Activated CD4-positive, alpha-beta memory T cell treated with anti-CD3 and anti-CD28 coated beads, Interleukin-2, amount 10 ng/mL, durations not matched to agents 7 days and 5 days (primary cell): ENCODE measurements at regions not wholly inside any gene's neighbourhood (a gene's known extent, or its start where the extent isn't known, plus 50 kb on each side); places are given as distances from the start of the nearest gene placed in this dataset.

ENCODE experiments used
- CTCF ChIA-PET: fragments of 350-600 bp; sonication (Branson Sonifier 250); formaldehyde crosslinking; loops from one replicate; lab custom pipeline; 2021; ENCODE audit warnings: antibody characterized with exemption, inconsistent platforms; lab: Charles Lee
- POLR2A ChIA-PET: fragments of 350-600 bp; sonication (Branson Sonifier 250); formaldehyde crosslinking; loops from one replicate; lab custom pipeline; 2021; ENCODE audit warnings: antibody characterized with exemption; lab: Charles Lee
- DNase-seq: peaks from one replicate; pipeline ENCODE4 v3.0.0-alpha.2; 2020
- H3K27ac Mint-ChIP-seq: one replicate; pipeline ENCODE4 v1.8.0; 2021; ENCODE audit warnings: mild to moderate bottlenecking, mixed read lengths
- H3K27me3 Mint-ChIP-seq: one replicate; pipeline ENCODE4 v1.8.0; 2021; ENCODE audit warnings: mixed read lengths
- H3K36me3 Mint-ChIP-seq: one replicate; pipeline ENCODE4 v1.8.0; 2021; ENCODE audit warnings: low read depth, mixed read lengths
- H3K4me1 Mint-ChIP-seq: one replicate; pipeline ENCODE4 v1.8.0; 2021; ENCODE audit warnings: mixed read lengths
- H3K4me3 Mint-ChIP-seq: one replicate; pipeline ENCODE4 v1.8.0; 2021; ENCODE audit warnings: mild to moderate bottlenecking, mixed read lengths
- H3K9me3 Mint-ChIP-seq: one replicate; pipeline ENCODE4 v1.8.0; 2021; ENCODE audit warnings: mixed read lengths

DNA sequence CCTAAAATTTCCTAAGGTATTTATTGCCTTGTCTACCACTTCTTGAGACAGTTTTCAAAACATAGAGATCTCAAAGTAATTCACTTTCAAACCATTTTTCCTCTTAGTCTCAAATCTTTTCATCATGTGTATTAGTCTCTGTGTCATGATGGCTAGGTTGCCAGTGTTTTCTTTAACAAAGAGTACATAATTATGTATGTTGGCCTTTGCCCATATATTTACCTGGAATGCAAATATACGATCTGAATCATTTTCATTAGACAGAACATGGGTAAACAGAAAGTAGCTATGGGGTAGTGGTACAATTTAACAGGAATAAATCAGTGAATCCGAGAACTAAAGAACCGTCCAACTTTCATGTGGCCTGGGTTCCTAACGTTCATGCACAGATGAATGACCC lies 852.1 kb upstream of the MBL2 start:
- no peaks in the 10 kb centered on the region for H3K36me3 Mint-ChIP-seq
- peaks cover 5% of the 10 kb centered on the region for H3K9me3 Mint-ChIP-seq
- ChIA-PET POLR2A (no interaction called here), CTCF (no interaction called here)
- no peak for DNase-seq
- H3K4me1 Mint-ChIP-seq = no peaks in the 10 kb centered on the region
- H3K27me3 Mint-ChIP-seq = no peaks in the 10 kb centered on the region
- H3K27ac Mint-ChIP-seq = no peak overlapping the region
- no peak overlapping the region for H3K4me3 Mint-ChIP-seq

DNA sequence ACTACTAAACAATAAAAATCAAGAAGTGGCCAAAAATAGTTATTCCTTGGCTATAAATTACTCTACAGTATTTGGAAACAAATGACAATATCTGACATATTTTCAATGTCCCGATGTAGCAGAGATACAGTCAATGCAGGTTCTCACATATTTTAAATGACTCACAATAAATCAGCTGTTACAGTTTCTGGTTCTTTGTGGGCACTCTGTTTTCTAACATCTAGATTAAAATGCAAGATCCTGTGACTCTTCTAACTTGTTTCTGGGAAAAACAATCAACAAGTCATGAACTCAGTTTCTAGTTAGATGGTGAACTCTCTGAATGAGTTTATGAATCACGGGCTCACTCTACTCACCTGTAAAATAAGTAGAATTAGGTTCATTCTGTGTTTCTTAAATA lies 849.6 kb upstream of the MBL2 start:
- ChIA-PET POLR2A (no interaction called here), CTCF (no interaction called here)
- Mint-ChIP-seq H3K27ac (no peak overlapping the region), H3K4me1 (no peaks in the 10 kb centered on the region), H3K27me3 (no peaks in the 10 kb centered on the region), H3K9me3 (peaks cover 3% of the 10 kb centered on the region), H3K4me3 (no peak overlapping the region), H3K36me3 (no peaks in the 10 kb centered on the region)
- no peak for DNase-seq

DNA sequence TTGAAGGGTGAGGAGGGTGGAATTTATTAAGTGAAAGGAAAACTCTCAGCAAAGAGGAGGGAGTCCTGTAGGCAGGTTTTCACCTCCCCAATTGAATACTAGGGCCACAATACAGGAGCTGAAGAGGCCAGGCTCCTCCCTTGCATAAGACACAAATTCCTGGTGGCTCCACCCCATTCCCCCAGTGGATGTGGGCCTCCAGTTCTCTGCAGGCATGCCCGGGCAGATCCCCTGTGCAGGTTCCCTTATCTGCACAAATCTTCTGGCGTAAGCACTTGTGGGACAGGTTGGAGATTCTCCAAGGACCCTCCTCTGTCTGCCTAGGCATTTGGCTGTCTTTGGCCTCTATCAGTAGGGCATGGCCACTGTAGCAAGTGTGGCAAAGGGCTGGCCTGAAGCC lies 847.1 kb upstream of the MBL2 start:
- no peak overlapping the region for H3K4me3 Mint-ChIP-seq

DNA sequence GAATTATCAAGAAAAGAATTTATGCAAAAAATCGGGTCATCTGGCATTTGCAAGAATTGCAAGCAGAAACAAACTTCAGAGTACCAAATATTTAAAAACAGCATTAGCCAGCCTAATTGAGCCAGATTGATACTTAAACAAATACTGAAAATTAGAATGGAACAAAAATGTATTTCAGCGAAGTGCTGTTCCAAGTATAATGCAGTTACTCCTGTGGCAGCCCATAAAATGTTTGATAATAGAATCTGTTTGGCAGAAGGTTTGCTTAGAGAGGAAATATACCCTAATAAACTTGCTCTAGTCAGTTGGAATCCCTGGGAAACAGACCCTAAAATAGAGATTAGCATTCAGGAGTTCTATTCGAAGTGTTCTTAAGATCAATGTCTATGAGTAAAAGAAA lies 835.1 kb upstream of the MBL2 start:
- CTCF ChIA-PET = no interaction called here
- Mint-ChIP-seq H3K9me3 (no peaks in the 10 kb centered on the region), H3K4me1 (no peaks in the 10 kb centered on the region), H3K27me3 (no peaks in the 10 kb centered on the region), H3K27ac (no peak overlapping the region), H3K36me3 (no peaks in the 10 kb centered on the region), H3K4me3 (no peak overlapping the region)
- DNase-seq = no peak
- POLR2A ChIA-PET = no interaction called here

More for the DNA sequence above, 847.1 kb upstream of the MBL2 start:
- POLR2A ChIA-PET = no interaction called here
- CTCF ChIA-PET = no interaction called here
- Mint-ChIP-seq H3K9me3 (peaks cover 2% of the 10 kb centered on the region), H3K27me3 (no peaks in the 10 kb centered on the region), H3K27ac (no peak overlapping the region), H3K36me3 (no peaks in the 10 kb centered on the region), H3K4me1 (no peaks in the 10 kb centered on the region)
- DNase-seq = no peak

DNA sequence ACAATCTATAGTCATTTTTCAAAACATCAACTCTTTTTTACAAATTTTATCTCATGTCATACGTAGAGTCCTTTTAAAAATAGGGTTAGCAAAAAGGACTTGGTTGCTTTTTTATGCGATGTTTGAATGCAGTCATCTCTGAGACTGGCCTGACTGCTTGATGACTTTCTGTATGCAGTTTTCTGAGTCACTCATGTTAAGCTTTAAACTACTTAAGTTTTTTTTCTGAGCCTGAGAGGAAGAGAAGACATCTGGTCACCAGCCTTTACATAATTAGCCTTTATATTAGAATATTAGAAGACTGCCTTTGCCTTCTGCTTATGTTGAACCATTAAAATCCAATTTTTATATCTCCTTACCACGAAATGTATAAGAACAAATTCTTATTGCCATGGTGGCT lies 834.4 kb upstream of the MBL2 start:
- CTCF ChIA-PET = no interaction called here

DNA sequence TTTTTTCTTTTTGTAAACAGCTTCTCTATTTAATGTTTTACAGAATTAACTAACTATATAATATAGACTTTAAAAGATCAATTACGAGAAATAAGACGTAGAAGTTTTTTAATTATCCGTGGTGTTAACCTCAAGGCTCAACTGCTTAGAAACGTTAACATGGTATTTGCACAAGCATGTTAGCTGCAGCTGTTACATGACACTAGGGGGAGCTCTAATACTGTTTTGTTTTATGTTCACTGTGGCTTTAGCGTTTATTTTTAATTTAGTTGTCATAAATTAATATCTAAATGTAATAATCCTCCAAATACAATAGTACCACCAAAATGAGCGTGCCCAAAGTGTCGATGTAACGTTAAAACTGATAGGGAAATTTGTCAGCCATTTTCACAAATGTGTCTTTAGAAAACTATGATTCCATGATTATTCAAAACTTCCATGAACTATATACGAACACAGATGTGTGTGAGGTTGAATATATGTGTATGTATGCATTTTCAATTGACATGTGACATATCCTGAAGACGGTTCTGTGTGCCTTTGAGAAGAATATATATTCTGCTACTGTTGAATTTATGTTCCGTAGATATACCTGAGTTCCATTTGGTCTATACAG lies 828.8 kb upstream of the MBL2 start:
- POLR2A ChIA-PET = no interaction called here
- DNase-seq = no peak

More for the DNA sequence above, 834.4 kb upstream of the MBL2 start:
- no peak overlapping the region for H3K27ac Mint-ChIP-seq
- POLR2A ChIA-PET = no interaction called here
- H3K4me1 Mint-ChIP-seq = no peaks in the 10 kb centered on the region
- H3K27me3 Mint-ChIP-seq = no peaks in the 10 kb centered on the region
- no peaks in the 10 kb centered on the region for H3K9me3 Mint-ChIP-seq
- no peak overlapping the region for H3K4me3 Mint-ChIP-seq
- no peak for DNase-seq
- H3K36me3 Mint-ChIP-seq = no peaks in the 10 kb centered on the region

DNA sequence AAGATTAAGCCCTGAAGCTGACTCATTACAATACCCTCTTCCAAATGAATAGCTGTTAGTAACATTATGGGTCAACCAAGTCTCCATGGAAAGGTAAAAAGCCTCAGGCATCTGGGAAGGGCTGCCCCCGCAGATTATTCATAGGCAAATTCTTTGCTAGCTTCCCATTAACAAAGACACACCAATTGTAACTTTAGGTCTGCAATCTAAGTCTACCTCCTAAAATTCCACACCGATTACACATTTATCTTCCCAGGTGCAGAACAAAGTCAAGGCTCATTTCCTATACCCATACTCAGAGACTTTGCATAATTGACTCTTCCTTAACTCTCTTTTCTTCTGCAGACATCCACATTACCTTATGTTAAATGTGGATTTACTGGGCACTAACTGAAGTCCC lies 826.3 kb upstream of the MBL2 start:
- CTCF ChIA-PET = no interaction called here
- H3K4me1 Mint-ChIP-seq = no peaks in the 10 kb centered on the region
- H3K27me3 Mint-ChIP-seq = no peaks in the 10 kb centered on the region
- peaks cover 4% of the 10 kb centered on the region for H3K9me3 Mint-ChIP-seq
- no peak overlapping the region for H3K27ac Mint-ChIP-seq
- no peaks in the 10 kb centered on the region for H3K36me3 Mint-ChIP-seq
- no peak overlapping the region for H3K4me3 Mint-ChIP-seq
- POLR2A ChIA-PET = no interaction called here
- DNase-seq = no peak

More for the DNA sequence above, 828.8 kb upstream of the MBL2 start:
- Mint-ChIP-seq H3K36me3 (no peaks in the 10 kb centered on the region), H3K27ac (no peak overlapping the region), H3K4me1 (no peaks in the 10 kb centered on the region), H3K9me3 (no peaks in the 10 kb centered on the region), H3K27me3 (no peaks in the 10 kb centered on the region), H3K4me3 (no peak overlapping the region)
- CTCF ChIA-PET = interaction anchor here (0.9 to 1.4 kb wide), 2 partner anchors 11 to 17 kb away, joined by 3 read pairs; no protein-coding TSS in a partner anchor

DNA sequence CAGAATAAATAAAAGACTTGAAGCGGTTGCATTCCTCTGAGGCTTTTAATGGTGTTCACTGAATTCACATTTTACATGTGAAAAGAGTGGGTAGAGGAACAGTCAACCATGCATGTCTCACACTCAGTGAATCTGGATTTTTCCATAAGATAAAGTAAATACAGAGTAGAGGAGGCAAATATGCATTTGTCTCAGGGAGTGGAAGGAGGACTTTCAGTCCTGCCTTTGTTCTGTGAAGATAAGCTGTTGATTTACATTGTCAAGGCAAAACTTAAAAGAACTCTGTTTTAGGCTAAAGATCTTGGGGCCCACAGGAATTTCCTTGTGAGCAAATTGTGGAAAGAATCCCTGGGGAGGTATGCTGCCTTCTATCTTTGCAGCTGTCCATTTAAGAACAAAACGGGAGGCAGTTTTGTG lies 825.3 kb upstream of the MBL2 start:
- H3K36me3 Mint-ChIP-seq = no peaks in the 10 kb centered on the region
- no peak overlapping the region for H3K4me3 Mint-ChIP-seq
- no peak for DNase-seq
- H3K27me3 Mint-ChIP-seq = no peaks in the 10 kb centered on the region
- H3K27ac Mint-ChIP-seq = no peak overlapping the region
- no peaks in the 10 kb centered on the region for H3K4me1 Mint-ChIP-seq
- ChIA-PET CTCF (no interaction called here), POLR2A (no interaction called here)
- peaks cover 4% of the 10 kb centered on the region for H3K9me3 Mint-ChIP-seq

DNA sequence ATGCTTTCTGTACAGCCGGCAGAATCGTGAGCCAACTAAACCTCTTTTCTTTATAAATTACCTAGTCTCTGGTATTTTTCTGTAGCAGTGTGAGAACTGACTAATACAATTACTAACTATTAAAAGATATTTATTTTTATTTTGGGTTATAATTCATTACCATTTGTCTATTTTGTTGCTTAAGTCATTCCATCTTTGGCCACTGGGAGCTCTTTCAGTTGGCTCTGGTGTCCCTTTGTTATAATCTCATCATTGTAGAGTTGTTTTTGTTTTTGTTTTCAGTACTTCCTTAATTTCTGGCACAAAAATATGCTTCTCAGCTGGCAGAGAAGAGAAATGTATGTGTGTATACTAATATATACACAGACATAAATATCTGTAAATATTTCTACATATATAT lies 807.9 kb upstream of the MBL2 start:
- no peaks in the 10 kb centered on the region for H3K27me3 Mint-ChIP-seq
- ChIA-PET CTCF (no interaction called here), POLR2A (no interaction called here)
- H3K9me3 Mint-ChIP-seq = peaks cover 11% of the 10 kb centered on the region
- no peak overlapping the region for H3K27ac Mint-ChIP-seq
- DNase-seq = no peak
- no peak overlapping the region for H3K4me3 Mint-ChIP-seq
- no peaks in the 10 kb centered on the region for H3K4me1 Mint-ChIP-seq
- no peaks in the 10 kb centered on the region for H3K36me3 Mint-ChIP-seq

DNA sequence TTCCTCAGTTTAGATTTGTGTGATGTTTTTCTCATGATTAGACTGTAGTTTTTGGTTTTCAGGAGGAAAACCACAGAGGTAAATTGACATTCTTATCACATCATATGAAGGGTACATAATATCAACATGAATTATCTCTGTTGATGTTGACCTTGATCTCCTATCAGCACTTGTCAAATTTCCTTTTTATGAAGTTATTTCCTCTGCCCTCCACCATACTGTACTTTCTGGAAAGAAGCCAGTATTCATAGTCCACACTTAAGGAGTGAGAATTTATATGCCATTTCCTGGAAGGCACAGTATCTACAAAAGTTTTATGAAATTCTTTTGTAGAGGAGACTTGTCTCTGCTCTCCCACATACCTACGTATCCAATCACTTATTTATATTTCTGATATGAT lies 807.2 kb upstream of the MBL2 start:
- peaks cover 11% of the 10 kb centered on the region for H3K9me3 Mint-ChIP-seq
- H3K36me3 Mint-ChIP-seq = no peaks in the 10 kb centered on the region
- no peaks in the 10 kb centered on the region for H3K27me3 Mint-ChIP-seq
- CTCF ChIA-PET = no interaction called here
- POLR2A ChIA-PET = no interaction called here
- no peaks in the 10 kb centered on the region for H3K4me1 Mint-ChIP-seq
- H3K27ac Mint-ChIP-seq = no peak overlapping the region
- no peak overlapping the region for H3K4me3 Mint-ChIP-seq
- no peak for DNase-seq

DNA sequence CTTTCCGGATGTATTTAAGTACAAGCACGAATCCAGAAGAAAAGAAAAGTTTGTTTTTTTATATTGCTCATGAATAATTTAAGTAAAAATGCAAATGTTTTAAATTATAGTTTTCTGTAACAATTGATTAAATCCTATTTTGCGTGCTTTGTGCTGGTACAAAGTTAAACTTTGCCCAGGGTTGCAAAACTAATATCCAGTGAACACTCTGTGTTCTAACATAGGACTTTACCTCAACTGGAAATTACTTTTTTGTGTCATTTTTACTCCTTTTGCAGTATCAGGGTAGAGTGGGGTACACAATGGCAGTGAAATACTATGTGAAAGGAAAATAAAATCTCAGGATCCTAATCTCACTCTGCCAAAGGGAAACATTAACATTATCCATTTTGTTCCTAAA lies 801.4 kb upstream of the MBL2 start:
- ChIA-PET CTCF (no interaction called here), POLR2A (no interaction called here)
- Mint-ChIP-seq H3K27ac (no peak overlapping the region), H3K27me3 (no peaks in the 10 kb centered on the region), H3K9me3 (peaks cover 11% of the 10 kb centered on the region), H3K36me3 (no peaks in the 10 kb centered on the region), H3K4me1 (no peaks in the 10 kb centered on the region), H3K4me3 (no peak overlapping the region)
- DNase-seq = no peak

DNA sequence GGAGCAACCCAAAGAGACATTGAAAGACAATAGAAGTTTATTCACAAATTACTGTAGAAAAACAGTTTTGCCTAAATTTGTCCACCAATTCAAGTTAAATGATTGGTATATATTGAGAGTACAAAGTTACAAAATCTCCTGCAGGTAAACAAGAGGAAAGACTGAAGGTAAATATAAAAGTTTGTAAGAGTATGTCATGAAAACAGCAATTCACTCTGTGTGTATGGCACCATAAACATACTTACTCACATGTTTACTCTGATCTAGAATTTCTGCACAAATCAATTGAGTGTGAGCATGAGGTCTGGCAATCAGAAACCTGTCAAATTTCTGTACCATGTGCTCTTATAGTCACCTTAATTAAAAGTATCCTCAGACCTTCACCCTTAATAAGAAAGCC lies 800.9 kb upstream of the MBL2 start:
- H3K27ac Mint-ChIP-seq = no peak overlapping the region
- CTCF ChIA-PET = no interaction called here

DNA sequence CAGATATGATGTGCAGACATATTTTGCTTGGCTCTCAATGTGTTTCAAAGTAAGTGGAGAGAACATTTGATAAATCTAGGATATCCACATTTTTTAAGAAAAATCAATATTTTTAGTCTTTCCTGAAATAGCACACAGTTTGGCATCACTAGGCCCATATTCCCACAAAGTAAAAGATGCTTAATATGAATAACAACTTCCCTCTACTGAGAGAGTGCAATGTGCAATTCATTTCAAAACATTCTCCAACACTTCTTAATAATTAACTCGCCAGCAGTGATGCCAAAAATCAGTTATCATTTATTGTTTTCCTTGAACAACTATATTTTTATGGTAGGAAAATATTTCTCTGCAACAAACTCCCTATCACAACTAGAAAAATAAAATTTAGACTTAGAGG lies 800.2 kb upstream of the MBL2 start:
- ChIA-PET POLR2A (no interaction called here), CTCF (no interaction called here)
- no peak overlapping the region for H3K4me3 Mint-ChIP-seq
- DNase-seq = no peak
- H3K27me3 Mint-ChIP-seq = no peaks in the 10 kb centered on the region
- H3K27ac Mint-ChIP-seq = no peak overlapping the region
- no peaks in the 10 kb centered on the region for H3K4me1 Mint-ChIP-seq
- peaks cover 11% of the 10 kb centered on the region for H3K9me3 Mint-ChIP-seq
- H3K36me3 Mint-ChIP-seq = no peaks in the 10 kb centered on the region

More for the DNA sequence above, 800.9 kb upstream of the MBL2 start:
- H3K9me3 Mint-ChIP-seq = peaks cover 11% of the 10 kb centered on the region
- no peaks in the 10 kb centered on the region for H3K4me1 Mint-ChIP-seq
- POLR2A ChIA-PET = no interaction called here
- no peak for DNase-seq
- H3K27me3 Mint-ChIP-seq = no peaks in the 10 kb centered on the region
- no peaks in the 10 kb centered on the region for H3K36me3 Mint-ChIP-seq
- H3K4me3 Mint-ChIP-seq = no peak overlapping the region

DNA sequence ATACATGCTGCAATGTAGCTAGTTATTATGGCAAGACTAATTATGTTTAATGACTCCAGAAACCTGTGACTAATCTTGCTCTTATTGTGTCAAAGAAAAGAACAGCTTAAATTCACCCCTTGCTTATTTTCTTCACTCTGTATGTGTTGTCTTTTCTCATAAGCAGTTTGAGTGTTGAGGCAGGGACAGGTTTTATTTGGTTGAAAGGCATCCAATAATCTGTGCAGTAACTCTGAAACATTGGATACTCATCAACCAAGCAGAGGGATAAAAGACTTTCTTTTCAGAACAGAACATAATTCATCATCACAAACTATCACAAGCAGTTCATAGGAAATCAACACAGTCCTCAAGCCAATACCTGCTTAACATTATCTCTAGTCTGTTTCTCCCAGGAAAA lies 797.6 kb upstream of the MBL2 start:
- ChIA-PET CTCF (no interaction called here), POLR2A (no interaction called here)
- Mint-ChIP-seq H3K27ac (no peak overlapping the region), H3K27me3 (no peaks in the 10 kb centered on the region), H3K36me3 (no peaks in the 10 kb centered on the region), H3K9me3 (peaks cover 20% of the 10 kb centered on the region), H3K4me1 (no peaks in the 10 kb centered on the region), H3K4me3 (no peak overlapping the region)
- DNase-seq = no peak
